Occipital lobe (tissue), 1 donor: ENCODE measurements at regions not wholly inside any gene's neighbourhood (a gene's known extent, or its start where the extent isn't known, plus 50 kb on each side); places are given as distances from the start of the nearest gene placed in this dataset.

Experiments
- DNase-seq: peaks from one replicate; lab custom pipeline; 2025; lab: John Stamatoyannopoulos, UW

DNA sequence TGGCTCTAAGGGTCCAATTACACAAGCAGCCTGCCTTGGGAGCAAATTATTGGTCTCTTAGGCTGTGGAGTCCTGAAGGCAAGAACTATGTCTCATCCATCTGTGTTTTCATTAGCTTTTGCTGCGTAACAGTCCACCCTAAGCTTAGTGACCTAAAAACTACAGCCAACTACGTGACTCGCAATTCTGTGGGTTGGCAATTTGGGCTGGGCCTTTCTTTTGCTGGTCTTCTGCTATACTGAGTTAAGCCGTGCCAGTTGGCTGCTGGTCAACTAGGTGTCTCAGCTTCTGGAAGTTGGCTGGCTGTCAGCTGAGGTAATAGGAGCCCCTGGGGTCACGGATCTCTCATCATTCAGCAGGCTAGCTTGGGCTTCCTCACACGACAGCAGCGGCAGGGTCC lies 205.6 kb upstream of the S100G start:
- no peak for DNase-seq

GRCh38 chrX:16445166-16445752 lies 204.7 kb upstream of the S100G start:
- DNase-seq, result no peak

DNA sequence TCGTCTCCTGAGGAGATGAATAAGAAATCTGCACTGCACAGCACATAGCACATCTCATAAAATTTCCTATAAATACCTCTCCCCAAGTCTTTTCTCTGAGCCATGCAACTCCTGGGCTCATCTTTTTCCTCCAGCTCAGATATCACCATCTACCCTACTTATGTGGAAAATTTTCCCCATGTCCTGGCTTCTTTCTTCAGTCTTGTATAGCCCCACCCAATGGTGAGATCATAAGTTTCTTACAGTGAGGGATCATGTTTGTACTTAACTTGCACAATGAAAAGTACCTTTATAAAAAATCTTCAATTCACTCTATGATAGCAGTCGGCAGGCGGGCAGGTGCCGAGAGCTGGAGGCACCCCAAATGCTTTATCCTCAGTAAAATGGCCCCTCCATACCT lies 198.6 kb upstream of the S100G start:
- no peak for DNase-seq

GRCh38 chrX:16454926-16455325 lies 195.0 kb upstream of the S100G start:
- DNase-seq, result no peak

- DNase-seq, result no peak
Observed at GRCh38 chrX:16457239-16457638, 192.7 kb upstream of the S100G start.

- DNase-seq, result no peak
Observed at GRCh38 chrX:16458208-16458607, 191.8 kb upstream of the S100G start.

GRCh38 chrX:16459008-16459407 lies 190.9 kb upstream of the S100G start:
- DNase-seq, result no peak

DNA sequence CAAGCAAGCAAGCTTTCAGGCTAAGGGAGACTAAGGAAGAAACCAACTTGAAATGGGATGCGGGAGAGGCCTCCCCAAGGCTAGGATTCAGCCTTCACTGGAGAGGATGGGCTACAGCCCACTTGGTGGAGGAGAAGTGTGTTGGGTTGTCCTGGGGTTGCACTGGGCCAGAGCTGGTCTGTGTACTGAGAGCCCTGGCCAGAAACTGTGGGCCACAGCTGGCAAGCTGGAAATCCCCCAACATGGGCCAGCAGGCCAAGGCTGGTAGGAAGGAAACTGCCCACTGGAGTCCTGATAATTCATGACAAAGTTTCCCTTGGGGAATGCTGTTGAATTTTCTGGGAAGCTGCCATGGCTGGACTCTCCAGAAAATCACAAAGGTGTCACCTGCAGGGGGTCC lies 188.0 kb upstream of the S100G start:
- DNase-seq, result no peak

GRCh38 chrX:16462912-16463311 lies 187.0 kb upstream of the S100G start:
- peak; percentile 2 for DNase-seq

GRCh38 chrX:16464369-16464768 lies 185.6 kb upstream of the S100G start:
- DNase-seq, result no peak

- DNase-seq, result no peak
Observed at GRCh38 chrX:16465081-16465876, 184.7 kb upstream of the S100G start.

DNA sequence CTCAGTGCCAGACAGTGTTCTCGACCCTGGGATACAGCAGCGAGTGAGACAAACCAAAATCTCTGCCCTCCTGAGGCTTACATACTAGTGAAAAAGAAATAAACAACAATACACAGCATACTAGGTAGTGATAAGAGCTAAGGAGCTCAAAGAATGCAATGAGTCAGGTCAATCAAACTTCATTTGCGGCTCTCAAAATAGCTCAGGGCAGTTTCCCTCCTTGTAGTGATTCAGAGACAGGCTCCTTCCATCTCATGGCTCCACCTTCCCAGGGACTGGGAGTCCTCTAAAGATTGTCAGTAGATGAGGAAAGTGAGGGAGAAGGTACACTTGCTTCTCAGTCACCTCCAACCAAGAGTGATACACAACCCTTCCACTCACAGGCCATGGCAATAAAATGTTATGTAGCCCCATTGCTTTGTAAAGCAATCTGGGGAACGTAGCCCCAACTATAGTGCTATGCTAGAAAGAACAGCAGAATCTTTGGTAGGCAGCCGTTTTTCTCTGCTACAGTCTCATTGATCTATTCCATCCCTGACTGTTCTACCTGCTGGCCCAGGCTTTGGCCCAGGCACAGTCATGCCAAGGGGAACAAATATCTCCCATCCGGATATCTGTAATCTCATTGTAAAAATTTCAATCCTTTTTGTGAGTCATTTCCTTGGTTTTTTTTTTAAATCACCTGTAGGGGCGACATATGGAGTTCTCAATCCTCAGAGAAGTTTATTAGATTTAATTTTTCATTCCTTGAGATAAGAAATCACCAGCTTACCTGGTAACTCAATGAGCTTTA lies 183.1 kb upstream of the S100G start:
- no peak for DNase-seq

GRCh38 chrX:16469870-16470269 lies 180.1 kb upstream of the S100G start:
- no peak for DNase-seq

- no peak for DNase-seq
Observed at GRCh38 chrX:16472345-16472744, 177.6 kb upstream of the S100G start.

DNA sequence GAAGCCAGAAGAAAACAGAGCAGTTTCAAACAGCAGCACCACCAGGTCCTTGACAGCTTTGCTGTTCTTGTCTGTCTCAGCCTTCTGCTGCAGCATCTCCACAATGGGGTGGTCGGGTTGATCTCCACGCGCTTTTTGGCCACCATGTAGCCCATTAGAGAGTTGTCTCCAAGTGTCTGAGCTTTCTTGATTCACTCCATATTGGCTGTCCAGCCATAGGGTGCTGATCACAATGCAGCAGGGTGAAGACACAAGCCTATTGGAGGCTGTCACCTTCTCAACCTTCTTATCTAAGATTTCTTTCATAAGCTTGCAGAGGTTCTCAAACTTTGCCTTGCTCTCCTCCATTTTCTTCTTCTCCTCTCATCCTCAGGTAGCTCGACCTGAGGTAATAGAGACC lies 175.4 kb upstream of the S100G start:
- DNase-seq, result no peak

DNA sequence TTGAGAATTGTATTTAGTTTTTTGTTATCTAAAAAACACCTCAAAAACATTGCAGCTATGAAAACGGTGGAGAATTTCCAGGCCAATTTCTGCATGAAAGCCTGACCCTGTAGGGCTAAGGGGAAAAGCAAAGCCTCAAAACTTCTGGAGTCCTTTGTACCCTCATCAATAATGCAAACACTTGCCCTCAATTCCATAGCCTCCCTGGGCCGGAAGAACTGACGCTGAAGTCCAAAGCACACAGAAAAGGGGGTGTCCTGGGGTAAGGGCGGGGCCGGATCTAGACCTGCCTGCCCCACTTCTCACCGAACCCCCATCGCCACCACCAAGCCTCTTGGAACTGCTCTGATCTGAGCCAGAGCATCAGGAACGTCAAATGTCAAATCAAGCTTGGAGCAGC lies 173.9 kb upstream of the S100G start:
- DNase-seq, result no peak

DNA sequence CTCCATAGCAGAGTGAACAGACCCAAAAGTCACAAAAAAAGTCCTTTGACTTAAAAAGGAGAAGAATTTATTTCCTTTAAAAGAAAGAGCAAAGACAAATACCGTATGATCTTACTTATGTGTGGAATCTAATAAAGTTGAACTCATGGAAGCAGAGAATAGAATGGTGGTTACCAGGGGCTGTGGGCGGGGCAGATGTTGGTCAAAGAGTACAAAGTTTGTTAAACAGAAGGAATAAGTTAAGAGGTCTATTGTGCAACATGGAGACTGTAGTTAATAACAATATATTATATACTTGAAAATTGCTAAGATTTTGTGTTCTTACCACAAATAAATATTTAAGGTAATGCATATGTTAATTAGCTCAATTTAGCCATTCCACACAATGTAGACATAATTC lies 173.3 kb upstream of the S100G start:
- DNase-seq, result no peak

DNA sequence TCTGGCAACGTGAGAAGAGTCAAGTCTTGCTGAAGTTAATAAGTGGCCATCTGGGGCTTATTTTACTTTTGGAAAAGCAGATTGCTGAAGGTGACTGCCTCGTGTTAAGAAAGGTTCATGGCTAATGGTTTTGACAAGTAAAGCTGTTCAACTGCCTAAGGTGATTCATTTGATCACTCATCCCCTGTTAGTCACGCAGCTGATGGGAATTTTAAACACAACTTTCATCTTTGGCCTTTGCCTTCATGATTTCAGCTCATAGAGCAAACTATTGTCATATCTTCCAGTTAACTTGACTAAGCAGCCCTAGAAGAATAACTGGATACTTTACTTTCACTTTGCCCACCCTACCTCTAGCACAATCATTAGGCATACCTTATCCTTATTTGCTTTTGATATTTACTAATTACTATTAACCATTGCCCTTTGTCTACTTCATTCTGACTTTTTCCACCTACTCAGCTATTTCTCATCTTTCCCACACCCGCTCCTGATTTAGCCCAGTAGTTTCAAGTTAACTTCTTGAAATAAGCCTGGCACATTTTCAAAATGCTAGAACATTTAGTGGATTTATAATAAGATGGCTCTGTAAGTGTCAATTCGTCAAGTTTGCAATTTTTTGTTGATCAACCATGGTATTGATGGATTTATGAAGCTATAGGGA lies 170.6 kb upstream of the S100G start:
- no peak for DNase-seq

- DNase-seq, result no peak
Observed at GRCh38 chrX:16480049-16480448, 169.9 kb upstream of the S100G start.

DNA sequence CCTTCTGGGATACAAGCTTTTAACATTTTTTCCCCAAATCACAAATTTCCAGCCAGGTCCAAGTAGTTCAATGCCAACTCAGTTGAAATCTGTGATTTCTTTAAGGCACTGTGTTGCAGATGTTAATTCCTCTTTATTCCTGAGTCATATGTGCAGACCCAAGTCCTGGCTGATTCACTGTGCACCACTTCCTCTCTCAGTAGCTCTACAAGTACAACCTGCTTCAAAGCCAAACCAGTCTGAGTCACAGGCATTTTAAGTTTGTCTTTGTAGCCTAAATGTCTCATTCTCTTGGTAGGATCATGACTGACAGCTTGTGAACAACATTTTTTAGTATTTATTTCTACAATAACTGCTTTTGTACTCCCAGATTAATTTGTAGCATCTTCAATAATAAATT lies 165.6 kb upstream of the S100G start:
- peak; percentile 11 for DNase-seq

- no peak for DNase-seq
Observed at GRCh38 chrX:16487620-16488385, 162.2 kb upstream of the S100G start.
